CD14-positive monocyte (primary cell): ENCODE measurements at regions not wholly inside any gene's neighbourhood (a gene's known extent, or its start where the extent isn't known, plus 50 kb on each side); places are given as distances from the start of the nearest gene placed in this dataset.

ENCODE experiments used
- DNase-seq, 3 donors: peaks; one replicate each; pipeline ENCODE4 v3.0.0-alpha.2; 2011 to 2022
- H2AFZ ChIP-seq: 2 replicates; pipeline ENCODE4 v1.6.0; 2012; ENCODE audit warnings: mild to moderate bottlenecking, low read depth, low read length, inconsistent platforms; ENCODE audit not compliant: insufficient read depth, poor library complexity, severe bottlenecking
- H3K27ac ChIP-seq, 2 donors: 1 replicate in 1 of 2; 2 replicates in 1 of 2; pipeline ENCODE4 v1.5.1; 2012 to 2013; ENCODE audit warnings: low read length in 2 of 2, control low read depth in 1 of 2, inconsistent platforms in 1 of 2, low read depth in 1 of 2, mild to moderate bottlenecking in 1 of 2
- H3K27me3 ChIP-seq, 2 donors: one replicate each; pipeline versions ENCODE4 v1.6.0 to v1.6.1; 2011 to 2013; ENCODE audit warnings: low read length in 2 of 2; ENCODE audit not compliant: control insufficient read depth in 2 of 2, insufficient read depth in 2 of 2
- H3K36me3 ChIP-seq, 2 donors: replicated peaks in 1 of 2; 1 replicate in 1 of 2; 2 replicates in 1 of 2; pipeline versions ENCODE4 v1.5.1 to v1.6.1; 2012 to 2013; ENCODE audit warnings: low read length in 2 of 2, control low read depth in 1 of 2, inconsistent platforms in 1 of 2, mild to moderate bottlenecking in 1 of 2; ENCODE audit not compliant: insufficient read depth in 2 of 2, control insufficient read depth in 1 of 2
- H3K4me1 ChIP-seq, 2 donors: 1 replicate in 1 of 2; 2 replicates in 1 of 2; pipeline versions ENCODE4 v1.5.1 to v1.6.1; 2012 to 2013; ENCODE audit warnings: low read length in 2 of 2, control low read depth in 1 of 2, inconsistent platforms in 1 of 2, mild to moderate bottlenecking in 1 of 2, moderate library complexity in 1 of 2; ENCODE audit not compliant: insufficient read depth in 2 of 2, control insufficient read depth in 1 of 2
- H3K4me2 ChIP-seq: replicated peaks from 2 replicates; pipeline ENCODE3; 2012; ENCODE audit warnings: low read length, moderate library complexity, mild to moderate bottlenecking; ENCODE audit not compliant: poor library complexity, severe bottlenecking; ENCODE audit errors: extremely low read depth
- H3K4me3 ChIP-seq, 3 experiments: fragments of 200-600 bp in 1 of 3; sonication (generic) in 1 of 3; replicated peaks in 1 of 3; 1 replicate in 2 of 3; 2 replicates in 1 of 3; pipeline ENCODE4 v1.5.1; 2011 to 2013; ENCODE audit warnings: low read length in 3 of 3, mild to moderate bottlenecking in 3 of 3, control low read depth in 2 of 3, low read depth in 2 of 3, inconsistent platforms in 1 of 3, moderate library complexity in 1 of 3
- H3K79me2 ChIP-seq: 2 replicates; pipeline ENCODE4 v1.6.0; 2012; ENCODE audit warnings: mild to moderate bottlenecking, control low read depth, inconsistent platforms, low read length, moderate library complexity; ENCODE audit not compliant: insufficient read depth
- H3K9ac ChIP-seq: 2 replicates; pipeline ENCODE4 v1.6.0; 2017; ENCODE audit warnings: low read length, mild to moderate bottlenecking; ENCODE audit not compliant: insufficient read depth, poor library complexity, severe bottlenecking
- H3K9me3 ChIP-seq, 2 donors: replicated peaks in 1 of 2; 1 replicate in 1 of 2; 2 replicates in 1 of 2; pipeline versions ENCODE4 v1.5.1 to v1.6.1; 2012 to 2013; ENCODE audit warnings: low read length in 2 of 2, control low read depth in 1 of 2; ENCODE audit not compliant: control insufficient read depth in 1 of 2, insufficient read depth in 1 of 2
- H4K20me1 ChIP-seq: 2 replicates; pipeline ENCODE4 v1.6.0; 2012; ENCODE audit warnings: mild to moderate bottlenecking, low read length, control low read depth, moderate library complexity; ENCODE audit not compliant: insufficient read depth
- H3K27ac Mint-ChIP-seq, 7 donors: one replicate each; pipeline ENCODE4 v1.8.0; 2020; ENCODE audit warnings: mild to moderate bottlenecking in 7 of 7, mixed read lengths in 7 of 7, moderate library complexity in 6 of 7, inconsistent platforms in 2 of 7
- H3K27me3 Mint-ChIP-seq, 3 donors: one replicate each; pipeline ENCODE4 v1.8.0; 2021 to 2022; ENCODE audit warnings: low read depth in 3 of 3, mild to moderate bottlenecking in 3 of 3, mixed read lengths in 3 of 3, moderate library complexity in 3 of 3, inconsistent platforms in 1 of 3
- H3K36me3 Mint-ChIP-seq, 2 donors: one replicate each; pipeline ENCODE4 v1.8.0; 2020; ENCODE audit warnings: mixed read lengths in 2 of 2, inconsistent platforms in 1 of 2, mild to moderate bottlenecking in 1 of 2
- H3K4me1 Mint-ChIP-seq: one replicate; pipeline ENCODE4 v1.8.0; 2020; ENCODE audit warnings: mild to moderate bottlenecking, mixed read lengths
- H3K4me3 Mint-ChIP-seq, 2 donors: one replicate each; pipeline ENCODE4 v1.8.0; 2020; ENCODE audit warnings: mild to moderate bottlenecking in 2 of 2, mixed read lengths in 2 of 2, moderate library complexity in 1 of 2
- H3K9me3 Mint-ChIP-seq, 7 donors: one replicate each; pipeline ENCODE4 v1.8.0; 2020 to 2022; ENCODE audit warnings: mixed read lengths in 7 of 7, mild to moderate bottlenecking in 6 of 7, moderate library complexity in 6 of 7, inconsistent platforms in 2 of 7
- CTCF ChIP-seq: fragments of 200-600 bp; IDR thresholded peaks from one replicate; pipeline ENCODE4 v1.8.0; 2022; ENCODE audit warnings: antibody characterized with exemption, mild to moderate bottlenecking
- WGBS: methylation state at CpG from one replicate; pipeline ENCODE4 v1.1.5; 2013; ENCODE audit warnings: missing lambda C conversion rate; ENCODE audit not compliant: insufficient coverage; 5-methylcytosine and 5-hydroxymethylcytosine counted together
- intact Hi-C, 2 donors: fragments of 100-400 bp; cut with micrococcal nuclease; formaldehyde crosslinking; loops; one replicate each; pipeline versions ENCODE4 v1.15.0 to v1.15.1; 2023

DNA sequence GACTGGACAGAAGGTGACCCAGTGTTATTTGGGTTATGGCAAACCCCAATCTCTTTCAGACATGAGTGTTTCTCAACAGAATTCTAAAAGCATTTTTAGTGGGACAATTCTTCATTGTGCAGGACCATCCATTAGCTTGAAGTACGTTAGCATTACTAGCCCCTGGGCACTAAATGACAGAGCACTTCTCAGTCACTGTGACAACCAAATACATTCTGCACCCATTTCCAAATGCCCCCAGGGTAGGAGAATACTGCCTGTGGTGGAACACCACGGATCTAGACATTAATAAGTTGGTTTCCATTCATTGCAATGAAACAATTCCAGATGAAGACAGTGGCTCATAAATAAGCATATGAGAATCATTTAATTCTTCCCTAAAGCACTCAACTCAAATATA lies 102.4 kb upstream of the FRMD4A start:
- 100% methylated on average over 1 of the region's 2 CpGs for WGBS

DNA sequence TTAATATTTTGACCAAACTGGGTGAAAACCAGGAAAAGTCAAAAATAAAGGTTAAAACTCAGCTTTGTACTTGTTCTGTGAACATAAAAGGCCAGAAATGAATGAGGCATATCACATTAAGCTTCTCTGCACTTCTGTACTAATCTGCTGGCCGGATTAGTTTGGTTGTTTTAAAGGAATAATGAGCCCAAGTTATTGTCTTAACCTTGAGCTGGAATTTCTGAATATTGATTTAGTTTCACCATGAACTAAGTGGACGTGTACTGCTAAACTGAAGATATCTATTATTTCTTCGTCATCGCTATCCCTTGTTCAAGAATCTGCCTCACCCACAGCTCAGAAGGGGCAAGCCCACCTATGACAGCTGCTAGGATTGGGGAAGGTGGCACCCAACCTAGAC lies 101.1 kb upstream of the FRMD4A start:
- Mint-ChIP-seq H3K4me1 (no peaks in the 10 kb centered on the region), H3K27me3 (peaks cover 7 to 20% (median 12%) of the 10 kb centered on the region in 3 donors), H3K36me3 (no peaks in the 10 kb centered on the region), H3K4me3 (no peak overlapping the region), H3K9me3 (peaks cover 0 to 5% (median 0%) of the 10 kb centered on the region in 7 donors), H3K27ac (no peak overlapping the region)
- Histone ChIP-seq H3K27ac (no peak overlapping the region), H3K4me2 (no peak overlapping the region), H3K9me3 (no peaks in the 10 kb centered on the region), H3K27me3 (peaks cover 2 to 9% of the 10 kb centered on the region in 2 donors), H3K79me2 (no peaks in the 10 kb centered on the region), H2AFZ (no peak overlapping the region), H3K4me1 (no peaks in the 10 kb centered on the region), H4K20me1 (no peaks in the 10 kb centered on the region), H3K4me3 (no peak overlapping the region), H3K36me3 (no peaks in the 10 kb centered on the region), H3K9ac (no peak overlapping the region)
- TF ChIP-seq CTCF = no peak
- intact Hi-C loops = no loop called here
- WGBS = 100% methylated on average over 1 of the region's 4 CpGs
- no peak for DNase-seq

More for the DNA sequence above, 102.4 kb upstream of the FRMD4A start:
- Histone ChIP-seq H4K20me1 (no peaks in the 10 kb centered on the region), H3K79me2 (no peaks in the 10 kb centered on the region), H3K4me2 (no peak overlapping the region), H3K36me3 (no peaks in the 10 kb centered on the region), H3K4me3 (no peak overlapping the region), H2AFZ (no peak overlapping the region), H3K4me1 (no peaks in the 10 kb centered on the region), H3K9me3 (no peaks in the 10 kb centered on the region), H3K27ac (no peak overlapping the region), H3K9ac (no peak overlapping the region), H3K27me3 (peaks cover 2 to 9% of the 10 kb centered on the region in 2 donors)
- no peak for DNase-seq
- Mint-ChIP-seq H3K4me3 (no peak overlapping the region), H3K4me1 (no peaks in the 10 kb centered on the region), H3K9me3 (peaks cover 0 to 2% (median 0%) of the 10 kb centered on the region in 7 donors), H3K27me3 (peaks cover 7 to 21% (median 14%) of the 10 kb centered on the region in 3 donors), H3K27ac (no peak overlapping the region), H3K36me3 (no peaks in the 10 kb centered on the region)
- intact Hi-C loops = no loop called here
- no peak for TF ChIP-seq CTCF
